ENCODE measurements at regions not wholly inside any gene's neighbourhood (a gene's known extent, or its start where the extent isn't known, plus 50 kb on each side); places are given as distances from the start of the nearest gene placed in this dataset.
"Not testable (repeated sequence)": the region's sequence is repeated elsewhere in the genome, so short reads cannot be mapped to it uniquely, and the experiment has no call there.

DNA sequence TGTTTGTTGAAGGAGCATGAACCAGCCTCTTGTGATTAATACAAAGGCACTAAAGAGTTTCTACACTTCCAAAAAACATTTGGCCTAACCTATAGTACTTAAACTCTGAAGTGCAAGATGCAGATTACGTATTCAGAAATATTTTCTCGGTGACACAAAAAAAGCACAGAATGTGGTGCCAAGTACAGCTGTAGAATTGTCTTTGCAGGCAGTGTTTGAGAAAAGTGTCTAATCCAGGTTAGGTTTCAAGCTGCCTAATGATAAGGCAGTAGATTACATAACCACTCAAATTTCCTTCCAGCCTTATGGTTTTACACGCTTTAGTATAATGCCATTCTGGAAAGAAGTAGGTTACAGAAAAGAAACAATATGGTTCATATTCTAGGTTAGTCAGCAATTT lies 205.2 kb downstream of the KLHL28 start:
- H3K9ac ChIP-seq (ENCODE audit: insufficient read length, low read depth) = no peak overlapping the region
- H3K36me3 ChIP-seq (ENCODE audit: insufficient read depth, insufficient read length, low read length) = no peaks in the 10 kb centered on the region
- H3K27me3 ChIP-seq (ENCODE audit: insufficient read depth, insufficient read length) = no peaks in the 10 kb centered on the region
- no peak for TF ChIP-seq SUZ12 (IDR thresholded peaks at IDR 0.05; ENCODE audit: extremely low read depth, insufficient read depth, insufficient read length)
- no peak for TF ChIP-seq ZNF274 (IDR thresholded peaks at IDR 0.05; ENCODE audit: low read depth, low read length)
- TF ChIP-seq YY1 (IDR thresholded peaks at IDR 0.05; ENCODE audit: insufficient read depth, insufficient read length) = no peak
- DNase-seq (ENCODE audit: low read depth, low spot score) = no peak
- no peaks in the 10 kb centered on the region for H3K4me1 ChIP-seq (ENCODE audit: insufficient read depth, insufficient read length)
- no peaks in the 10 kb centered on the region for H3K9me3 ChIP-seq (ENCODE audit: insufficient read depth, low read length)
- H3K4me3 ChIP-seq (ENCODE audit: insufficient read length, low read depth) = no peak overlapping the region

DNA sequence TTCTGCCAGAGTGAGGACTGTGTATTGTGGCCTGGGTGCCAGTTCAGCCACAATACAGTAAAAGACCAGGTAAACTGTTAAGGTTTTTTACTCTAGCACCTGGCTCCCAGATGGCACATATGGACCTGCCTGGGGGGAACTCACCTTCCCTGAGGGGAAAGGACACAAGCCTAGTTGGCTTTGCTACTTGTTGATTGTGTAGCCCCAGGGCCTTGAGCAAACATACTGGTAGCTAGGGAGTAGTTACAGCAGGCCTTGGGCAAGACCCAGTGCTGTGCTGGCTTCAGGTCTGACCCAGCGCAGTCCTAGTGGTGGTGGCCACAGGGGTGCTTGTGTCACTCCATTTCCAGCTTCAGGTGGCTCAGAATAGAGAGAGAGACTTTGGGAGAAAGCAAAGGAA lies 216.4 kb downstream of the KLHL28 start:
- no peaks in the 10 kb centered on the region for H3K4me1 ChIP-seq (ENCODE audit: insufficient read depth, insufficient read length)
- TF ChIP-seq SUZ12 (IDR thresholded peaks at IDR 0.05; ENCODE audit: extremely low read depth, insufficient read depth, insufficient read length) = no peak
- TF ChIP-seq YY1 (IDR thresholded peaks at IDR 0.05; ENCODE audit: insufficient read depth, insufficient read length) = no peak
- no peak for TF ChIP-seq ZNF274 (IDR thresholded peaks at IDR 0.05; ENCODE audit: low read depth, low read length)
- no peaks in the 10 kb centered on the region for H3K36me3 ChIP-seq (ENCODE audit: insufficient read depth, insufficient read length, low read length)
- no peaks in the 10 kb centered on the region for H3K27me3 ChIP-seq (ENCODE audit: insufficient read depth, insufficient read length)
- no peak overlapping the region for H3K9ac ChIP-seq (ENCODE audit: insufficient read length, low read depth)
- no peak for DNase-seq (ENCODE audit: low read depth, low spot score)
- no peaks in the 10 kb centered on the region for H3K9me3 ChIP-seq (ENCODE audit: insufficient read depth, low read length)
- no peak overlapping the region for H3K4me3 ChIP-seq (ENCODE audit: insufficient read length, low read depth)

DNA sequence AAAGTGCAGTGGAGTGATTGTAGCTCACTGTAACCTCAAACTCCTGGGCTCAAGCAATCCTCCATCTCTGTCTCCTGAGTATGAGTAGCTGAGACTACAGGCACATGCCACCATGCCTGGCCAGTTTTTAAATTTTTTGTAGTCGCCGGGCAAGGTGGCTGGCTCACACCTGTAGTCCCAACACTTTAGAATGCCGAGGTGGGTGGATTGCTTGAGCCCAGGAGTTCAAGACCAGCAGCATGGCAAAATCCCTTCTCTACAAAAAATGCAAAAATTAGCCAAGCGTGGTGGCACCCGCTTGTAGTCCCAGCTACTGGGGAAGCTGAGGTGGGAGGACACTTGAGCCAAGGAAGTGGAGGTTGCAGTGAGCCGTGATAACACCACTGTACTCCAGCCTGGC lies 219.5 kb downstream of the KLHL28 start:
- H3K4me3 ChIP-seq (ENCODE audit: insufficient read length, low read depth) = no peak overlapping the region
- no peaks in the 10 kb centered on the region for H3K27me3 ChIP-seq (ENCODE audit: insufficient read depth, insufficient read length)
- H3K36me3 ChIP-seq (ENCODE audit: insufficient read depth, insufficient read length, low read length) = no peaks in the 10 kb centered on the region
- H3K9ac ChIP-seq (ENCODE audit: insufficient read length, low read depth) = no peak overlapping the region
- H3K4me1 ChIP-seq (ENCODE audit: insufficient read depth, insufficient read length) = no peaks in the 10 kb centered on the region
- no peaks in the 10 kb centered on the region for H3K9me3 ChIP-seq (ENCODE audit: insufficient read depth, low read length)
- DNase-seq (ENCODE audit: low read depth, low spot score) = no peak
- TF ChIP-seq SUZ12 (IDR thresholded peaks at IDR 0.05; ENCODE audit: extremely low read depth, insufficient read depth, insufficient read length) = no peak
- TF ChIP-seq ZNF274 (IDR thresholded peaks at IDR 0.05; ENCODE audit: low read depth, low read length) = no peak
- TF ChIP-seq YY1 (IDR thresholded peaks at IDR 0.05; ENCODE audit: insufficient read depth, insufficient read length) = no peak

DNA sequence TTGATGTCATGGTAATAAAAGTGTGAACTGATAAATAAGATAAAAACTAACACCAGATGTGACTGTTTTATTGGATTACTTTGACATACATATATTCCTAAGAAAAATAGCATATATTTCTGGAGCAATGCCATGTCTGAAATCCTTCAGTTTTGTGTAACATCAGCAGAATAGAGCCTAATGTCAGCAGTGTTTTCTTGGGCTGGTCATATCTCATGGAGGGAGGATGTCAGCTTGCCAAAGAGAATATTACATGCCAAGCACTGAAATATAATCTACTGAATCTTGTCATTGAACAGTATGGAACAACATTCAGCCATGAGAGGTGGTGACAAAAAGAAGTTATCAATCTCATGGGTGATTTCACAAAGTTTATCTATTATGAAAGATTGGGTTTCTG lies 220.3 kb downstream of the KLHL28 start:
- TF ChIP-seq ZNF274 (IDR thresholded peaks at IDR 0.05; ENCODE audit: low read depth, low read length) (no peak), SUZ12 (IDR thresholded peaks at IDR 0.05; ENCODE audit: extremely low read depth, insufficient read depth, insufficient read length) (no peak), YY1 (IDR thresholded peaks at IDR 0.05; ENCODE audit: insufficient read depth, insufficient read length) (no peak)
- H3K4me1 ChIP-seq (ENCODE audit: insufficient read depth, insufficient read length) = no peaks in the 10 kb centered on the region
- no peaks in the 10 kb centered on the region for H3K27me3 ChIP-seq (ENCODE audit: insufficient read depth, insufficient read length)
- no peak overlapping the region for H3K9ac ChIP-seq (ENCODE audit: insufficient read length, low read depth)
- no peak overlapping the region for H3K4me3 ChIP-seq (ENCODE audit: insufficient read length, low read depth)
- no peaks in the 10 kb centered on the region for H3K9me3 ChIP-seq (ENCODE audit: insufficient read depth, low read length)
- H3K36me3 ChIP-seq (ENCODE audit: insufficient read depth, insufficient read length, low read length) = no peaks in the 10 kb centered on the region
- DNase-seq (ENCODE audit: low read depth, low spot score) = no peak

DNA sequence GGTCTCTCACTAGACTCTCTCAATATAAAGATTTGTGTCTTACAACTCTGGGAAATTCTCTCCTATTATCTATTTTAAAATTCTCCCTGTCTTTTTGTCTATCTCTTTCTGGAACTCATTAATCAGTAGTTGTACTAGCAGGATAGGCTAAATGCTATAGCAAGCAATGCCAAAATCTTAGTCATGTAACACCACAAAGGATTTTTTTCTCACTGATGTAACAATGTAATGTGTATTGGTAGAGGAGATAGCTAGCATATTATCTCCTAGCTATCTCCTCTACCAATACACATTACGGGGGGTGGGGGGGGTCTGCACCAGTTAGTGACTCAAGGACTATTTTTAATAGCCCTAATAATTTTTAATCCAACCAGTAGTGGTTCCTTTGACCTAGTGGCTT lies 225.4 kb downstream of the KLHL28 start:
- DNase-seq (ENCODE audit: low read depth, low spot score) = no peak
- H3K27me3 ChIP-seq (ENCODE audit: insufficient read depth, insufficient read length) = no peaks in the 10 kb centered on the region
- H3K9me3 ChIP-seq (ENCODE audit: insufficient read depth, low read length) = no peaks in the 10 kb centered on the region
- no peaks in the 10 kb centered on the region for H3K36me3 ChIP-seq (ENCODE audit: insufficient read depth, insufficient read length, low read length)
- no peaks in the 10 kb centered on the region for H3K4me1 ChIP-seq (ENCODE audit: insufficient read depth, insufficient read length)
- no peak overlapping the region for H3K9ac ChIP-seq (ENCODE audit: insufficient read length, low read depth)
- TF ChIP-seq SUZ12 (IDR thresholded peaks at IDR 0.05; ENCODE audit: extremely low read depth, insufficient read depth, insufficient read length) (no peak), ZNF274 (IDR thresholded peaks at IDR 0.05; ENCODE audit: low read depth, low read length) (no peak), YY1 (IDR thresholded peaks at IDR 0.05; ENCODE audit: insufficient read depth, insufficient read length) (no peak)
- no peak overlapping the region for H3K4me3 ChIP-seq (ENCODE audit: insufficient read length, low read depth)

DNA sequence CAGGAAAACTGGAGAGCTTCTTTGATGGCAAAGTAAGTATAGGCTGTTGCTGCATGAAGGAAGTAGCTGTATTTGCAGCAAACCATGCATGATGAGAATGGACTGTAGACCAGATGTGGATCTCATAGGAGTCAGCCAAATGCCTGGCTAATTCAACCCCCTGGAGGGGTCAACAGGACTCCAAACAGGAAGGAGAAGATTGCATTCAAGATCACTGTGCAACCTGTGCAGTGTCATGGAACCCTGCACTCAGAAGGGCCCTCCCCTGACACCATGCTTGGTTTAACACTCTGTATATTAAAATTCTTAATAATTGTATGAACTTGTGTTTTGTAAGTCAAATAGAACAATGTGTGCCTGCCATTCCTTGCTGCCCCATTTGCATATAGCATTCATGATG lies 225.1 kb upstream of the FSCB start:
- H3K27me3 ChIP-seq (ENCODE audit: insufficient read depth, insufficient read length) = no peaks in the 10 kb centered on the region
- no peak overlapping the region for H3K4me3 ChIP-seq (ENCODE audit: insufficient read length, low read depth)
- no peaks in the 10 kb centered on the region for H3K4me1 ChIP-seq (ENCODE audit: insufficient read depth, insufficient read length)
- no peaks in the 10 kb centered on the region for H3K9me3 ChIP-seq (ENCODE audit: insufficient read depth, low read length)
- no peak for DNase-seq (ENCODE audit: low read depth, low spot score)
- TF ChIP-seq SUZ12 (IDR thresholded peaks at IDR 0.05; ENCODE audit: extremely low read depth, insufficient read depth, insufficient read length) = no peak
- TF ChIP-seq ZNF274 (IDR thresholded peaks at IDR 0.05; ENCODE audit: low read depth, low read length) = no peak
- TF ChIP-seq YY1 (IDR thresholded peaks at IDR 0.05; ENCODE audit: insufficient read depth, insufficient read length) = no peak
- no peak overlapping the region for H3K9ac ChIP-seq (ENCODE audit: insufficient read length, low read depth)
- H3K36me3 ChIP-seq (ENCODE audit: insufficient read depth, insufficient read length, low read length) = no peaks in the 10 kb centered on the region

DNA sequence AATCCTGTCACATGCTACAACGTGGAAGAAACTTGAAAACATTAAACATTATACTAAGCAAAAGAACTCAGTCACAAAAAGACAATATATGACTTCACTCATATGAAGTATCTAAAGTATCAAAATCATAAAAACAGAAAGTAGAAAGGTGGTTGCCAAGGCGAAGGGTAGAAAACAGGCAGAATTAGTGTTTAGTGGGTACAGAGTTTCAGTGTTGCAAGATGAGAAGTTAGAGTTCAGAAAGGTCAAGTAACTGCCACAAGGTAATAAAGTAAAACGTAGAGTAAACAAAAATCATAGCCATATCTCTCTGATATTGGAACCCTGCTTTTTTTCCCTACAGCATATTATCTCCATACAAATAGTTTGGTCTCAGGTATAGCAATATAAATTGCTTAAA lies 223.8 kb upstream of the FSCB start:
- H3K4me3 ChIP-seq (ENCODE audit: insufficient read length, low read depth) = no peak overlapping the region
- H3K9me3 ChIP-seq (ENCODE audit: insufficient read depth, low read length) = no peaks in the 10 kb centered on the region
- H3K4me1 ChIP-seq (ENCODE audit: insufficient read depth, insufficient read length) = no peaks in the 10 kb centered on the region
- no peaks in the 10 kb centered on the region for H3K27me3 ChIP-seq (ENCODE audit: insufficient read depth, insufficient read length)
- no peak for DNase-seq (ENCODE audit: low read depth, low spot score)
- no peaks in the 10 kb centered on the region for H3K36me3 ChIP-seq (ENCODE audit: insufficient read depth, insufficient read length, low read length)
- TF ChIP-seq SUZ12 (IDR thresholded peaks at IDR 0.05; ENCODE audit: extremely low read depth, insufficient read depth, insufficient read length) (no peak), ZNF274 (IDR thresholded peaks at IDR 0.05; ENCODE audit: low read depth, low read length) (no peak), YY1 (IDR thresholded peaks at IDR 0.05; ENCODE audit: insufficient read depth, insufficient read length) (no peak)
- H3K9ac ChIP-seq (ENCODE audit: insufficient read length, low read depth) = no peak overlapping the region

DNA sequence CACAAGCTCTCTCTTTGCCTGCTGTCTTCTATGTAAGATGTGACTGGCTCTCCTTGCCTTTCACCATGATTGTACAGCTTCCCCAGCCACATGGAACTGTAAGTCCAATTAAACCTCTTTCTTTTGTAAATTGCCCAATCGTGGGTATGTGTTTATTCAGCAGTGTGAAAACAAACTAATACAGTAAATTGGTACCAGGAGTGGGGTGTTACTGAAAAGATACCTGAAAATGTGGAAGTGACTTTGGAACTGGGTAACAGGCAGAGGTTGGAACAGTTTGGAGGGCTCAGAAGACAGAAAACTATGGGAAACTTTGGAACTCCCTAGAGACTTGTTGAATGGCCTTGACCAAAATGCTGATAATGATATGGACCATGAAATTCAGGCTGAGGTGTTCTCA lies 214.3 kb upstream of the FSCB start:
- not testable (repeated sequence) for H3K27me3 ChIP-seq (ENCODE audit: insufficient read depth, insufficient read length); H3K9ac ChIP-seq (ENCODE audit: insufficient read length, low read depth); H3K4me1 ChIP-seq (ENCODE audit: insufficient read depth, insufficient read length); H3K36me3 ChIP-seq (ENCODE audit: insufficient read depth, insufficient read length, low read length); H3K4me3 ChIP-seq (ENCODE audit: insufficient read length, low read depth); H3K9me3 ChIP-seq (ENCODE audit: insufficient read depth, low read length); DNase-seq (ENCODE audit: low read depth, low spot score)

Measured in NT2/D1 (cell line).